Left forelimb (tissue), 1 donor: ENCODE measurements at regions not wholly inside any gene's neighbourhood (a gene's known extent, or its start where the extent isn't known, plus 50 kb on each side); places are given as distances from the start of the nearest gene placed in this dataset.
"Not testable (repeated sequence)": the region's sequence is repeated elsewhere in the genome, so short reads cannot be mapped to it uniquely, and the experiment has no call there.

Source experiments
- DNase-seq: peaks from one replicate; pipeline ENCODE4 v3.0.0-alpha.2; 2018; ENCODE audit warnings: low spot score

GRCh38 chr14:52124791-52125684, 56.2 kb upstream of the NID2 start:
- DNase-seq, result no peak

DNA sequence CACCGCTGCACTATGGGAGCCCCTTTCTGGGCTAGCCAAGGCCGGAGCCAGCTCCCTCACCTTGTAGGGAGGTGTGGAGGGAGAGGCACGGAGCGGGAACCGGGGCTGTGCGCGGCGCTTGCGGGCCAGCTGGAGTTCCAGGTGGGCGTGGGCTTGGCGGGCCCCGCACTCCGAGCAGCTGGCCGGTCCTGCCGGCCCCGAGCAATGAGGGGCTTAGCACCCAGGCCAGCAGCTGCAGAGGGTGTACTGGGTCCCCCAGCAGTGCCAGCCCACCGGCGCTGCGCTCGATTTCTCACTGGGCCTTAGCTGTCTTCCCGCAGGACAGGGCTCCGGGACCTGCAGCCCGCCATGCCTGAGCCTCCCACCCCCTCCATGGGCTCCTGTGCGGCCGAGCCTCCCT, 53.3 kb upstream of the NID2 start:
- DNase-seq, result not testable (repeated sequence)

DNA sequence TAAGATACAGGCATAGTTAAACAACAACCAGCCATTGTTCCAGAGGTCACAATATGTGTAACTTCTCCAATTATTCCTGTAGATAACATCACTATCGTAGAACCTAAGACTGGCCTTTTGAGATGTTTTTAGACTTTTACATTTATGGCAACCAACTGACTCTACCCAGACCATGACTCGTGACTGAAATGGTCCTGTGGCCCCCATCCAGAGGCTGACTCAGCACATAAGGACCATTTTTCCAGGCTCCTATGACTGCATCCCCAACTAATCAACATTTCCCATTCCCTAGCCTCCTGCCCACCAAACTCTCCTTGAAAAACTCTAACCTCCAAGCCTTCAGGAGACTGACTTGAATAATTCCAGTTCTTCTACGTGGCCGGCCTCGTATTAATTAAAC, 52.6 kb upstream of the NID2 start:
- DNase-seq, result no peak

- DNase-seq, result no peak
Observed at GRCh38 chr14:52119030-52119429, 50.2 kb upstream of the NID2 start.
